ENCODE measurements at regions not wholly inside any gene's neighbourhood (a gene's known extent, or its start where the extent isn't known, plus 50 kb on each side); places are given as distances from the start of the nearest gene placed in this dataset.

DNA sequence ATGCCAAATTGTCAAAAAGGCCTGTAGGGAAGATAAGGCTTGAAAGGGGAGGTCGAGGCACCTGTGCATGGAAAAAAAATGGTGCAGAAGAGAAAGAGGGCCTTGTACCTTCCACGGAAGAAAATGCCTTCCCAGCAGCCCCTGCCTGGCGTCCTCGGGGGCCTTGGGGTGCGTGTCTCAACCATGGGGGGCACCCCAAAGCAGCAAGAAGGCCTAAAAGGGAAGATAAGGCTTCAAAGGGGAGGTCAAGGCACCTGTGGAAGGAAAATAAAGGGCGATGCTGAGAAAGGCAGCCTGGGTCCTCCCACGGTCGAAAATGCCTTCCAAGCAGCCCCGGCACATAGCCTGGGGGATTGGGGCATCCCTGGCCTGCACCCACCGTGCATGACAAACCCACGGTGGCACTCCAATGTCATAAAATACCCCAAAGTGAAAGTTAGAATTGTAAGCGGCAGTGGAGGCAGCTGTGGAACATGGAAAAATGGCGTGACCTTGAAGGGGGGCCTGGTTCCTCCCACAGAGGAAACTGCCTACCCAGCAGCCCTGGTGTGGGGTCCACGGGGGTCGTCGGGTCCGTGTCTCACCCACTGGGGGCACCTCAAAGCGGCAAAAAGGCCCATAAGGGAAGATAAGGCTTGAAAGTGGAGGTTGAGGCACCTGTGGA lies 275.0 kb downstream of the ALG10 start:
- TF ChIP-seq, protein P1, sequence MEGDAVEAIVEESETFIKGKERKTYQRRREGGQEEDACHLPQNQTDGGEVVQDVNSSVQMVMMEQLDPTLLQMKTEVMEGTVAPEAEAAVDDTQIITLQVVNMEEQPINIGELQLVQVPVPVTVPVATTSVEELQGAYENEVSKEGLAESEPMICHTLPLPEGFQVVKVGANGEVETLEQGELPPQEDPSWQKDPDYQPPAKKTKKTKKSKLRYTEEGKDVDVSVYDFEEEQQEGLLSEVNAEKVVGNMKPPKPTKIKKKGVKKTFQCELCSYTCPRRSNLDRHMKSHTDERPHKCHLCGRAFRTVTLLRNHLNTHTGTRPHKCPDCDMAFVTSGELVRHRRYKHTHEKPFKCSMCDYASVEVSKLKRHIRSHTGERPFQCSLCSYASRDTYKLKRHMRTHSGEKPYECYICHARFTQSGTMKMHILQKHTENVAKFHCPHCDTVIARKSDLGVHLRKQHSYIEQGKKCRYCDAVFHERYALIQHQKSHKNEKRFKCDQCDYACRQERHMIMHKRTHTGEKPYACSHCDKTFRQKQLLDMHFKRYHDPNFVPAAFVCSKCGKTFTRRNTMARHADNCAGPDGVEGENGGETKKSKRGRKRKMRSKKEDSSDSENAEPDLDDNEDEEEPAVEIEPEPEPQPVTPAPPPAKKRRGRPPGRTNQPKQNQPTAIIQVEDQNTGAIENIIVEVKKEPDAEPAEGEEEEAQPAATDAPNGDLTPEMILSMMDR (IDR thresholded peaks at IDR 0.05), result no peak
- no peaks in the 10 kb centered on the region for H3K36me3 ChIP-seq
- WGBS, 2 donors, result 53 to 62% methylated on average over 18 of the region's 18 CpGs
- ATAC-seq (no peak), DNase-seq (peak in 1 of 2 donors; percentile 1)
- H3K27me3 ChIP-seq, result peaks cover 0 to 41% (median 19%) of the 10 kb centered on the region in 7 donors
- peaks cover 0 to 87% (median 0%) of the 10 kb centered on the region in 11 donors for H3K9me3 ChIP-seq
- intact Hi-C loops (cut with DNase I), result no loop called here
- no peak overlapping the region for H3K4me3 ChIP-seq
- no peak overlapping the region for H3K27ac ChIP-seq
- no peaks in the 10 kb centered on the region for H3K4me1 ChIP-seq

DNA sequence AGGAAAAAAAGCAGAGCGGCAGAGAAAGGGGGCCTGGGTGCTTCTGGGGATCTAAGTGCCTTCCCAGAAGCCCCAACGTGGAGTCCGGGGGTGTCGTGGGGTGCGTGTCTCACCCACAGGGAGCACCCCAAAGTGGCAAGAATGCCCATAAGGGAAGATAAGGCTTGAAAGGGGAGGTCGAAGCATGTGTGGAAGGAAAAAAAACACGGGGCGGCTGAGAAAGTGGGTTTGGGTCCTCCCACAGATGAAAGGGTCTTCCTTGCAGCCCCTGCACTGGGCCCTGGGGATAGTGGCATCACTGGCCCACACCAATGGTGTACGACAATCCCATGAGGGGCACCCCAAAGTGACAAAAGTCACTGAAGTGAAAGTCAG lies 275.5 kb downstream of the ALG10 start:
- no peak overlapping the region for H3K27ac ChIP-seq
- peak in 1 of 2 donors; percentile 3 for DNase-seq
- WGBS, 2 donors, result 65 to 68% methylated on average over 9 of the region's 9 CpGs
- TF ChIP-seq, protein P1 (IDR thresholded peaks at IDR 0.05), result no peak
- H3K9me3 ChIP-seq, result peaks cover 0 to 88% (median 0%) of the 10 kb centered on the region in 11 donors
- no peak overlapping the region for H3K4me3 ChIP-seq
- no peaks in the 10 kb centered on the region for H3K36me3 ChIP-seq
- H3K27me3 ChIP-seq, result peaks cover 0 to 41% (median 19%) of the 10 kb centered on the region in 7 donors
- intact Hi-C loops (cut with DNase I), result no loop called here
- H3K4me1 ChIP-seq, result no peaks in the 10 kb centered on the region
- no peak for ATAC-seq

DNA sequence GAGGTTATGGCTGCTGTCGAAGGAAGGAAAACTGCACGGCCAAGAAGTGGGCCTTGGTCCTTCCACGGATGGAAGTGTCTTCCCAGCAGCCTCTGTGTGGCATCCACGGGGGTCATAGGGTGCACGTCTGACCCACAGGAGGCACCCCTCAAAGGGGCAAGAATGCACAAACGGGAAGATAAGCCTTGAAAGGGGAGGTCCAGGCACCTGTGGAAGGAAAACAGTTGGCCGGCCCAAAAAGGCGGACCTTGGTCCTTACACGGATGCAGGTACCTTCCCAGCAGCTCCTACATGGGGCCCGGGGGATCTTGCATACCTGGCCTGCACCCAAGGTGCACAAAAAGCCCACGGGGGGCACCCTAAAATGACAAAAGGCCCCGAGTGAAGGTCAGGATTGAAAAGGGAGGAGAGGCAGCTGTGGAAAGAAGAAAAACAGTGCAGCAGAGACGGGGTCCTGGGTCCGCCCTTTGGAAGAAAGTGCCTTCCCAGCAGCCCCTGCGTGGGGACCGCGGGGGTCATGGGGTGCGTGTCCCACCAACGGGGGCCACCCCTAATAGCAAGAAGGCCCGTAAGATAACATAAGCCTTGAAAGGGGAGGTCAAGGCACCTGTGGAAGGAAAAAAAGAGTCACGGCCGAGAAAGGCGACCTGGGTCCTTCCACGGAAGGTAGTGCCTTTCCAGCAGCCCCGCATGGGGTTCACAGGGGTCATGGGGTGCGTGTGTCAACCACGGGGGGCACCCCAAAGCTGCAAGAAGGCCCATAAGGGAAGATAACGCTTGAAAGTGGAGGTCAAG lies 276.1 kb downstream of the ALG10 start:
- Histone ChIP-seq H3K4me1 (no peaks in the 10 kb centered on the region), H3K27ac (no peak overlapping the region), H3K36me3 (no peaks in the 10 kb centered on the region), H3K4me3 (no peak overlapping the region), H3K9me3 (peaks cover 0 to 88% (median 0%) of the 10 kb centered on the region in 11 donors), H3K27me3 (peaks cover 0 to 41% (median 19%) of the 10 kb centered on the region in 7 donors)
- intact Hi-C loops (cut with DNase I), result no loop called here
- TF ChIP-seq, protein P1 (IDR thresholded peaks at IDR 0.05), result no peak
- DNase-seq (peak in 1 of 2 donors; percentile 0), ATAC-seq (no peak)
- 73 to 75% methylated on average over 28 of the region's 28 CpGs for WGBS, 2 donors

DNA sequence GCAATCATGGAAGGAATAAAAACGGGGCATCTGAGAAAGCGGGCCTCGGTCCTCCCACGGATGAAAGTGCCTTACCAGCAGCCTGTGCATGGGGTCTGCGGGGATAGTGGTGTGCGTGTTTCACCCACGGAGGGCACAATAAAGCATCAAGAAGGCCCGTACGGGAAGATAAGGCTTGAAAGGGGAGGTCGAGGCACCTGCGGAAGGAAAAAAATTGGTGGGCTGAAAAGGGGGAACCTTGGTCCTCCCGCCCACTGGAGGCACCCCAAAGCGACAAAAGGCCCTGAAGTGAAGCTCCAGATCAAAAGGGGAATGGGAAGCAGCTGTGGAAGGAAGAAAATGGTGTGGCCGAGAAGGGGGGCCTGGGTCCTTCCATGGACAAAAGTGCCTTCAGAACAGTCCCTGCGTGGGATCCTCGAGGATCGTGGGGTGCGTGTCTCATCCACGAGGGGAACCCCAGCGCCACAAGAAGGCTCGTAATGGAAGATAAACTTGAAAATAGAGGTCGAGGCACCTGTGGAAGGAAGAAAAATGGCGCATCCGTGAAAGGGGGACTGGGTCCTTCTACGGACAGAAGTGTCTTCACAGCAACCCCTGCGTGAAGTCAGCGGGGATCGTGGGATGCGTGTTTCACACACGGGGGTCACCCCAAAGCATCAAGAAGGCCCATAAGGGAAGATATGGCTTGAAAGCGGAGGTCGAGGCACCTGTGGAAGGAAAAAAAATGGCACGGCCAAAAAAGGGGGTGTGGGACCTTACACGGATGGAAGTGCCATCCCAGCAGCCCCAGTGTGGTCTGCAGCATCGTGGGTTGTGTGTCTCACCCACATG lies 276.9 kb downstream of the ALG10 start:
- ATAC-seq (no peak), DNase-seq (peak in 1 of 2 donors; percentile 2)
- WGBS, 2 donors, result 73 to 75% methylated on average over 35 of the region's 35 CpGs
- Histone ChIP-seq H3K9me3 (peaks cover 0 to 88% (median 0%) of the 10 kb centered on the region in 11 donors), H3K27ac (no peak overlapping the region), H3K36me3 (no peaks in the 10 kb centered on the region), H3K4me3 (no peak overlapping the region), H3K27me3 (peaks cover 0 to 41% (median 19%) of the 10 kb centered on the region in 7 donors), H3K4me1 (no peaks in the 10 kb centered on the region)
- TF ChIP-seq, protein P1 (IDR thresholded peaks at IDR 0.05), result no peak
- intact Hi-C loops (cut with DNase I), result no loop called here
